GM12878 (cell line): ENCODE measurements at regions not wholly inside any gene's neighbourhood (a gene's known extent, or its start where the extent isn't known, plus 50 kb on each side); places are given as distances from the start of the nearest gene placed in this dataset.

Source experiments
- ATAC-seq: fragments of 200-7000 bp; cut with Tn5 transposase; 3 replicates; pipeline ENCODE4 v1.9.1; 2020; ENCODE audit warnings: mild to moderate bottlenecking, moderate library complexity
- BruUV-seq: library from RNA; stranded (reverse); fragments of 400-500 nt; replicated peaks from 2 replicates; lab custom pipeline; 2021; lab: Mats Ljungman, UMichigan
- CTCF ChIA-PET: fragments of 300-600 bp; sonication (Branson Sonifier 250); formaldehyde crosslinking; extraction: SDS; loops from one replicate; lab custom pipeline; 2021; ENCODE audit warnings: inconsistent platforms; lab: Yijun Ruan, JAX
- POLR2A ChIA-PET: fragments of 350-600 bp; formaldehyde crosslinking; extraction: SDS; loops from one replicate; lab custom pipeline; 2021; ENCODE audit warnings: inconsistent platforms; lab: Charles Lee
- RAD21 ChIA-PET: fragments of 300-600 bp; sonication (Branson Sonifier 250); formaldehyde crosslinking; loops from one replicate; lab custom pipeline; 2023; ENCODE audit warnings: antibody characterized with exemption; ENCODE audit not compliant: unreplicated experiment; lab: Charles Lee
- SMC1A ChIA-PET: fragments of 300-600 bp; sonication (Branson Sonifier 250); formaldehyde crosslinking; loops from one replicate; lab custom pipeline; 2023; ENCODE audit not compliant: unreplicated experiment, uncharacterized antibody; lab: Charles Lee
- DNase-seq: peaks from one replicate; pipeline ENCODE4 v3.0.0-alpha.2; 2011; ENCODE audit warnings: low read depth, low spot score
- FAIRE-seq: peaks from 3 replicates; lab custom pipeline; 2011; peaks lifted over from hg19 to GRCh38; lab: Jason Lieb, UNC
- H2AFZ ChIP-seq: 2 replicates; pipeline ENCODE4 v1.6.0; 2011; ENCODE audit warnings: low read depth, low read length, control low read depth; ENCODE audit not compliant: control insufficient read depth
- H3K27ac ChIP-seq: 2 replicates; pipeline ENCODE4 v1.5.1; 2011; ENCODE audit warnings: control low read depth; ENCODE audit not compliant: control insufficient read depth, insufficient read depth
- H3K27me3 ChIP-seq, 2 experiments: replicated peaks in 1 of 2; 2 replicates each; pipeline versions ENCODE4 v1.6.0 to v1.6.1; 2011; ENCODE audit warnings: low read length in 1 of 2; ENCODE audit not compliant: control insufficient read depth in 2 of 2, insufficient read depth in 2 of 2
- H3K36me3 ChIP-seq, 2 experiments: 2 replicates each; pipeline ENCODE4 v1.5.1; 2011; ENCODE audit warnings: low read length in 1 of 2; ENCODE audit not compliant: control insufficient read depth in 2 of 2, insufficient read depth in 2 of 2
- H3K4me1 ChIP-seq: 2 replicates; pipeline ENCODE4 v1.6.1; 2011; ENCODE audit warnings: mild to moderate bottlenecking, low read length, moderate library complexity, mixed read lengths; ENCODE audit not compliant: control insufficient read depth, insufficient read depth
- H3K4me2 ChIP-seq: 2 replicates; pipeline ENCODE4 v1.6.0; 2011; ENCODE audit warnings: control low read depth; ENCODE audit not compliant: control insufficient read depth, insufficient read depth
- H3K4me3 ChIP-seq: fragments of 200-600 bp; sonication (generic); 2 replicates; pipeline ENCODE4 v1.5.1; 2016
- H3K79me2 ChIP-seq: 2 replicates; pipeline ENCODE4 v1.6.0; 2011; ENCODE audit warnings: low read length; ENCODE audit not compliant: control insufficient read depth, insufficient read depth
- H3K9ac ChIP-seq: 2 replicates; pipeline ENCODE4 v1.8.0; 2011; ENCODE audit warnings: low read length, control low read depth, mixed read lengths; ENCODE audit not compliant: control insufficient read depth, insufficient read depth
- H3K9me3 ChIP-seq: replicated peaks from 3 replicates; pipeline ENCODE4 v1.5.1; 2011; ENCODE audit warnings: mild to moderate bottlenecking, low read length; ENCODE audit not compliant: control insufficient read depth, insufficient read depth
- H4K20me1 ChIP-seq: 2 replicates; pipeline ENCODE4 v1.6.0; 2011; ENCODE audit not compliant: control insufficient read depth, insufficient read depth
- IKZF2 ChIP-seq, 2 experiments: fragments of 450-650 bp; IDR thresholded peaks; 2 replicates each; pipeline ENCODE4 v1.6.1; 2017; ENCODE audit warnings: mild to moderate bottlenecking in 2 of 2, moderate library complexity in 2 of 2
- KAT2A ChIP-seq: conservative IDR thresholded peaks from 2 replicates; pipeline ENCODE4 v1.6.1; 2011; ENCODE audit warnings: low read depth, low read length; ENCODE audit not compliant: control insufficient read depth
- NR2C1 ChIP-seq: fragments of 450-650 bp; IDR thresholded peaks from 2 replicates; pipeline ENCODE4 v1.6.1; 2017; ENCODE audit warnings: antibody characterized with exemption, mild to moderate bottlenecking, moderate library complexity
- RAD21 ChIP-seq: IDR thresholded peaks from 2 replicates; pipeline ENCODE4 v1.6.1; 2011; ENCODE audit warnings: mild to moderate bottlenecking, low read depth, low read length, moderate library complexity; ENCODE audit not compliant: insufficient read depth
- RCOR1 ChIP-seq: conservative IDR thresholded peaks from 2 replicates; pipeline ENCODE4 v1.6.1; 2012; ENCODE audit warnings: low read depth, low read length, improper control_type of control experiment
- SKIL ChIP-seq: fragments of 450-650 bp; IDR thresholded peaks from 2 replicates; pipeline ENCODE4 v1.6.1; 2017; ENCODE audit warnings: mild to moderate bottlenecking, low read depth, inconsistent platforms; ENCODE audit not compliant: poor library complexity, severe bottlenecking
- SPI1 ChIP-seq: IDR thresholded peaks from 2 replicates; pipeline ENCODE4 v1.6.1; 2011; ENCODE audit warnings: low read depth, mild to moderate bottlenecking, low read length, moderate library complexity, borderline replicate concordance; ENCODE audit not compliant: insufficient read depth
- SREBF1 ChIP-seq: IDR thresholded peaks from 2 replicates; pipeline ENCODE4 v1.6.1; 2012; ENCODE audit warnings: mild to moderate bottlenecking, low read length
- TARDBP ChIP-seq: IDR thresholded peaks from 2 replicates; pipeline ENCODE4 v1.6.1; 2016; ENCODE audit warnings: borderline replicate concordance
- TCF7 ChIP-seq: IDR thresholded peaks from 2 replicates; pipeline ENCODE4 v1.6.1; 2014; ENCODE audit warnings: antibody characterized with exemption, borderline replicate concordance
- USF2 ChIP-seq: IDR thresholded peaks from 2 replicates; pipeline ENCODE4 v1.6.1; 2011; ENCODE audit warnings: low read depth, low read length, improper control_type of control experiment, borderline replicate concordance
- ZBTB33 ChIP-seq: fragments of 450-650 bp; IDR thresholded peaks from 2 replicates; pipeline ENCODE4 v1.6.1; 2017; ENCODE audit warnings: mild to moderate bottlenecking
- ZBTB40 ChIP-seq: fragments of 450-650 bp; IDR thresholded peaks from 2 replicates; pipeline ENCODE4 v1.6.1; 2016; ENCODE audit warnings: mild to moderate bottlenecking, moderate library complexity, borderline replicate concordance
- WGBS: methylation state at CpG from one replicate; pipeline ENCODE4 v1.1.6; 2016; ENCODE audit warnings: low lambda C conversion rate; ENCODE audit not compliant: insufficient replicate concordance, insufficient coverage; ENCODE audit errors: missing lambda C conversion rate; 5-methylcytosine and 5-hydroxymethylcytosine counted together
- in situ Hi-C: fragments of 300-500 bp; cut with MboI; formaldehyde crosslinking; loops from 9 replicates; pipeline ENCODE4 v1.14.3; 2018; ENCODE audit warnings: mixed read lengths
- intact Hi-C: fragments of 100-400 bp; cut with micrococcal nuclease; formaldehyde crosslinking; loops from one replicate; pipeline ENCODE4 v1.14.2; 2022; ENCODE audit not compliant: unreplicated experiment

- ATAC-seq (no peak), DNase-seq (no peak), FAIRE-seq (no peak)
- 23% methylated on average over 3 of the region's 3 CpGs for WGBS
- H3K4me3 ChIP-seq = no peak overlapping the region
- in situ Hi-C loops (no loop called here), intact Hi-C loops (no loop called here)
- H3K9me3 ChIP-seq = no peaks in the 10 kb centered on the region; the same call in 2 of the 3 replicates
- no TSS peak for BruUV-seq
- no peaks in the 10 kb centered on the region for H3K27me3 ChIP-seq
- H3K4me1 ChIP-seq = no peaks in the 10 kb centered on the region; the same call in 1 of the 2 replicates
- ChIA-PET RAD21 (no interaction called here), POLR2A (no interaction called here), SMC1A (interaction anchor here (0.8 kb wide), 1 partner anchor 14 kb away, joined by 3 read pairs; no protein-coding TSS in a partner anchor), CTCF (interaction anchor here (1.0 to 3.3 kb wide), 3 partner anchors 11 to 130 kb away, joined by 3 to 17 read pairs (median 7); partner anchors contain the start of gene SCAND1)
- no peak overlapping the region for H3K27ac ChIP-seq
- no peak overlapping the region for H2AFZ ChIP-seq
- no peak overlapping the region for H3K4me2 ChIP-seq
- no peak overlapping the region for H3K9ac ChIP-seq
- no peaks in the 10 kb centered on the region for H3K79me2 ChIP-seq
- no peaks in the 10 kb centered on the region for H3K36me3 ChIP-seq
- no peaks in the 10 kb centered on the region for H4K20me1 ChIP-seq
- TF ChIP-seq SREBF1 = no peak
- TF ChIP-seq ZBTB40 = no peak
- no peak for TF ChIP-seq TARDBP
- no peak for TF ChIP-seq USF2
- TF ChIP-seq SKIL = no peak
- TF ChIP-seq ZBTB33 = no peak
- no peak for TF ChIP-seq IKZF2 (IDR thresholded peaks at IDR 0.05)
- no peak for TF ChIP-seq TCF7
- no peak for TF ChIP-seq KAT2A
- TF ChIP-seq RCOR1 = no peak
- TF ChIP-seq SPI1 = no peak
- no peak for TF ChIP-seq NR2C1
- no peak for TF ChIP-seq RAD21
Measured at GRCh38 chr20:36084356-36084755, 70.2 kb upstream of the EPB41L1 start.
